DND-41 (cell line): ENCODE measurements at regions not wholly inside any gene's neighbourhood (a gene's known extent, or its start where the extent isn't known, plus 50 kb on each side); places are given as distances from the start of the nearest gene placed in this dataset.

Source experiments
- ATAC-seq: fragments of 200-7000 bp; cut with Tn5 transposase; 3 replicates; pipeline ENCODE4 v1.9.1; 2021; ENCODE audit warnings: low read depth; ENCODE audit not compliant: insufficient read depth
- DNase-seq: peaks from one replicate; pipeline ENCODE4 v3.0.0-alpha.2; 2020
- H2AFZ ChIP-seq: 2 replicates; pipeline ENCODE4 v1.6.0; 2012; ENCODE audit warnings: low read depth, low read length
- H3K27ac ChIP-seq: 2 replicates; pipeline ENCODE4 v1.5.1; 2012; ENCODE audit warnings: low read length, inconsistent platforms
- H3K27me3 ChIP-seq: fragments of 200-600 bp; sonication (generic); 2 replicates; pipeline ENCODE4 v1.6.0; 2012; ENCODE audit warnings: low read length, mild to moderate bottlenecking, inconsistent platforms; ENCODE audit not compliant: insufficient read depth, poor library complexity
- H3K36me3 ChIP-seq: 2 replicates; pipeline ENCODE4 v1.5.1; 2012; ENCODE audit warnings: low read length, inconsistent platforms; ENCODE audit not compliant: insufficient read depth
- H3K4me1 ChIP-seq: 2 replicates; pipeline ENCODE4 v1.5.1; 2012; ENCODE audit warnings: mild to moderate bottlenecking, low read length; ENCODE audit not compliant: insufficient read depth
- H3K4me2 ChIP-seq: 2 replicates; pipeline ENCODE4 v1.6.0; 2012; ENCODE audit warnings: mild to moderate bottlenecking, moderate library complexity, low read length, inconsistent platforms; ENCODE audit not compliant: insufficient read depth
- H3K4me3 ChIP-seq, 2 experiments: fragments of 200-600 bp in 1 of 2; shearing (Covaris generic) in 1 of 2; 2 replicates each; pipeline ENCODE4 v1.5.1; 2012 to 2016; ENCODE audit warnings: inconsistent platforms in 2 of 2, low read length in 2 of 2, mild to moderate bottlenecking in 2 of 2, low read depth in 1 of 2, moderate library complexity in 1 of 2
- H3K79me2 ChIP-seq: 2 replicates; pipeline ENCODE4 v1.6.0; 2012; ENCODE audit warnings: low read length, inconsistent platforms; ENCODE audit not compliant: insufficient read depth
- H3K9ac ChIP-seq: 2 replicates; pipeline ENCODE4 v1.6.0; 2012; ENCODE audit warnings: low read depth, mild to moderate bottlenecking, inconsistent platforms, low read length, moderate library complexity
- H3K9me3 ChIP-seq: 2 replicates; pipeline ENCODE4 v1.5.1; 2012; ENCODE audit warnings: low read length, moderate library complexity, mild to moderate bottlenecking, inconsistent platforms; ENCODE audit not compliant: insufficient read depth, severe bottlenecking
- H4K20me1 ChIP-seq: 2 replicates; pipeline ENCODE4 v1.6.0; 2012; ENCODE audit warnings: low read length; ENCODE audit not compliant: insufficient read depth
- CTCF ChIP-seq: IDR thresholded peaks from 2 replicates; pipeline ENCODE4 v1.5.1; 2012; ENCODE audit warnings: borderline replicate concordance, low read length, moderate library complexity, mild to moderate bottlenecking; ENCODE audit not compliant: poor library complexity, severe bottlenecking; ENCODE audit errors: extremely low read depth
- EZH2 ChIP-seq: IDR thresholded peaks from 3 replicates; pipeline ENCODE4 v1.6.1; 2012; ENCODE audit warnings: borderline replicate concordance, low read depth, mild to moderate bottlenecking, moderate library complexity, low read length, inconsistent platforms; ENCODE audit not compliant: severe bottlenecking

DNA sequence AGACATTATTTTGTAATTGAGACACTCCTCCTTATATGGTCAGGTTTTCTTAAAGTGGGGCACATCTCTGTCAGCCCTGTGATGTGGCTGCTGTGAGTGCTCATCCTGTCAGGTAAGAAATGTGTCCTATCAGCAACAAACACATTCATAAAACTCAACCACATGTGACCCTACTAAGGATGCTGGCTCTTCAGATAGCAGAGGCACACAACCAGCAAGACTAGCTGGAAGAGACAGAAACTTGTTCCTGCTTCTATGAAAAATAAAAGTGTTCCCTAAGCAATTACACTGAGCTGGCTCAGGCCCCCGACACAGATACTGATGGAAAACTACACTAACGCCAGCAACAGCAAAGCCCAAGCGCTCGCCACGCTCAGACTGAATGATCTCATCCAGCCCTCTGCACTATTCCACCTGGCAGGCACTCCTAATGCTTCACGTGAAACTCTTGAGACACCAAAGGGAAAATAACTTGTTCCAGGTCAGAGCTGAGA lies 49.8 kb upstream of the CYP2D6 start:
- H3K27me3 ChIP-seq, result no peaks in the 10 kb centered on the region
- H3K4me1 ChIP-seq, result no peaks in the 10 kb centered on the region
- H4K20me1 ChIP-seq, result peaks cover 69% of the 10 kb centered on the region
- ATAC-seq, result peak; percentile 70
- no peak overlapping the region for H3K4me2 ChIP-seq
- peaks cover 93% of the 10 kb centered on the region for H3K79me2 ChIP-seq
- no peak overlapping the region for H2AFZ ChIP-seq
- no peak overlapping the region for H3K9ac ChIP-seq
- no peak overlapping the region; the same call in 1 of the 2 replicates for H3K27ac ChIP-seq
- no peaks in the 10 kb centered on the region for H3K9me3 ChIP-seq
- no peak overlapping the region for H3K4me3 ChIP-seq
- no peak for TF ChIP-seq CTCF
- no peak for TF ChIP-seq EZH2
- DNase-seq, result peak; percentile 14
- peaks cover 42% of the 10 kb centered on the region for H3K36me3 ChIP-seq
